Osteoblast (primary cell): ENCODE measurements at regions not wholly inside any gene's neighbourhood (a gene's known extent, or its start where the extent isn't known, plus 50 kb on each side); places are given as distances from the start of the nearest gene placed in this dataset.

Experiments used
- DNase-seq: peaks from one replicate; pipeline ENCODE4 v3.0.0; 2011; ENCODE audit warnings: low spot score, mixed read lengths; ENCODE audit not compliant: insufficient read length; ENCODE audit errors: missing footprints
- H2AFZ ChIP-seq: 2 replicates; pipeline ENCODE4 v1.6.0; 2011; ENCODE audit warnings: mild to moderate bottlenecking, low read length
- H3K27ac ChIP-seq: 2 replicates; pipeline ENCODE4 v1.5.1; 2011; ENCODE audit warnings: mild to moderate bottlenecking, low read depth, low read length, moderate library complexity
- H3K27me3 ChIP-seq: 2 replicates; pipeline ENCODE4 v1.6.0; 2012; ENCODE audit warnings: mild to moderate bottlenecking, control low read depth, inconsistent platforms, low read length, moderate library complexity; ENCODE audit not compliant: insufficient read depth
- H3K36me3 ChIP-seq: 2 replicates; pipeline ENCODE4 v1.5.1; 2011; ENCODE audit warnings: mild to moderate bottlenecking, low read length, control low read depth, moderate library complexity; ENCODE audit not compliant: insufficient read depth
- H3K4me1 ChIP-seq: 2 replicates; pipeline ENCODE4 v1.5.1; 2011; ENCODE audit warnings: mild to moderate bottlenecking, low read length, control low read depth, moderate library complexity; ENCODE audit not compliant: insufficient read depth
- H3K4me2 ChIP-seq: 2 replicates; pipeline ENCODE4 v1.6.0; 2011; ENCODE audit warnings: mild to moderate bottlenecking, low read length; ENCODE audit not compliant: insufficient read depth
- H3K4me3 ChIP-seq: fragments of 200-600 bp; sonication (generic); 3 replicates; pipeline ENCODE4 v1.5.1; 2012; ENCODE audit warnings: mild to moderate bottlenecking, low read length, inconsistent platforms; ENCODE audit not compliant: insufficient read depth
- H3K79me2 ChIP-seq: 2 replicates; pipeline ENCODE4 v1.6.0; 2012; ENCODE audit warnings: mild to moderate bottlenecking, low read length, control low read depth, inconsistent platforms; ENCODE audit not compliant: insufficient read depth
- H3K9me3 ChIP-seq: 2 replicates; pipeline ENCODE4 v1.5.1; 2011; ENCODE audit warnings: low read depth, low read length, control low read depth
- H4K20me1 ChIP-seq: 2 replicates; pipeline ENCODE4 v1.6.0; 2012; ENCODE audit warnings: mild to moderate bottlenecking, low read length, control low read depth; ENCODE audit not compliant: insufficient read depth
- TF ChIP-seq, protein P1 (sequence below): IDR thresholded peaks from 2 replicates; pipeline ENCODE4 v1.5.1; 2011; ENCODE audit warnings: mild to moderate bottlenecking, low read depth, low read length, moderate library complexity; ENCODE audit errors: extremely low read depth

DNA sequence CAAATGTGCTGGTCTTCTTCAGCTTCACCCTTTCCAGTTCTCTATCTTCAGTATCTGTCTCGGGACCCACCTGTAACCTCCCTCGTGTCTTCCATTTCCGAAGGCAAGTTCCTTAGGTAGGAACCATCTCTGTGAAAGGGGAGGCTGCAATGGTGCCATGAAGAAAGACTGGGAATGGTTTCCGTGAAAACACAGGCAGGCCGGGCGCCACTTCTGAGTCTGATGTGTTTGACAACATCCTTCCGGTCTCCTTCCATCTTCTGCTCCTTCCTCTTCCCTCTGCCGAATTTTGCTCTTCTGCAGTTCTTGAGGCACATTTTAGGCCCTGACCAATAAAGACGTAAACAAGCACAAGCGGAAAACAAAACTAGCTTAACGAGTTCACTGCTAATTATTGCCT is 328.0 kb downstream of the THBS2 start:
- Histone ChIP-seq H3K27me3 (no peaks in the 10 kb centered on the region), H3K9me3 (no peaks in the 10 kb centered on the region), H3K4me2 (no peak overlapping the region), H3K4me3 (no peak overlapping the region), H3K79me2 (no peaks in the 10 kb centered on the region), H3K36me3 (no peaks in the 10 kb centered on the region), H2AFZ (no peak overlapping the region), H3K27ac (no peak overlapping the region), H3K4me1 (no peaks in the 10 kb centered on the region), H4K20me1 (no peaks in the 10 kb centered on the region)
- TF ChIP-seq, protein P1, sequence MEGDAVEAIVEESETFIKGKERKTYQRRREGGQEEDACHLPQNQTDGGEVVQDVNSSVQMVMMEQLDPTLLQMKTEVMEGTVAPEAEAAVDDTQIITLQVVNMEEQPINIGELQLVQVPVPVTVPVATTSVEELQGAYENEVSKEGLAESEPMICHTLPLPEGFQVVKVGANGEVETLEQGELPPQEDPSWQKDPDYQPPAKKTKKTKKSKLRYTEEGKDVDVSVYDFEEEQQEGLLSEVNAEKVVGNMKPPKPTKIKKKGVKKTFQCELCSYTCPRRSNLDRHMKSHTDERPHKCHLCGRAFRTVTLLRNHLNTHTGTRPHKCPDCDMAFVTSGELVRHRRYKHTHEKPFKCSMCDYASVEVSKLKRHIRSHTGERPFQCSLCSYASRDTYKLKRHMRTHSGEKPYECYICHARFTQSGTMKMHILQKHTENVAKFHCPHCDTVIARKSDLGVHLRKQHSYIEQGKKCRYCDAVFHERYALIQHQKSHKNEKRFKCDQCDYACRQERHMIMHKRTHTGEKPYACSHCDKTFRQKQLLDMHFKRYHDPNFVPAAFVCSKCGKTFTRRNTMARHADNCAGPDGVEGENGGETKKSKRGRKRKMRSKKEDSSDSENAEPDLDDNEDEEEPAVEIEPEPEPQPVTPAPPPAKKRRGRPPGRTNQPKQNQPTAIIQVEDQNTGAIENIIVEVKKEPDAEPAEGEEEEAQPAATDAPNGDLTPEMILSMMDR = no peak
- DNase-seq = no peak

DNA sequence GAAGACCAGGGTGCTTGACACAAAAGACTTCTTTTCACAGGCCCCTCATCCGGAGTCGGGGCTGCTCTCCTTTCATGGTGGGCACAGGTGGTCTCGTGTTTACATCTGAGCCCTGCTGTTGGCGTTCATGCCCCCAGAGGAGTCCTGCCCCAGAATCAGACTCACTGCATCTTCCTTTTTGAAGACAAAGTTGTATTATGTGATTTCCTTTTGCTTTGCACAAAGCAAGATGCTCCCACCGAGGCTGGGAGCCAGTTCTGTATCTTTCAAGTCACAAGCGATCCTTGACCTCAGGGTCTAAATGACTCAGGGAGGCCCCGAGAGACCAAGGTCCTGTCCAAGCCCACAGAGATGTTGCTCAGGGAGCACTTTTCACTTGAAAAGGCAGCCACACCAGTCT is 330.5 kb downstream of the THBS2 start:
- Histone ChIP-seq H3K36me3 (no peaks in the 10 kb centered on the region), H3K27ac (no peak overlapping the region), H3K79me2 (no peaks in the 10 kb centered on the region), H3K4me2 (no peak overlapping the region), H4K20me1 (no peaks in the 10 kb centered on the region), H3K9me3 (no peaks in the 10 kb centered on the region), H3K27me3 (no peaks in the 10 kb centered on the region), H3K4me1 (no peaks in the 10 kb centered on the region), H3K4me3 (no peak overlapping the region), H2AFZ (no peak overlapping the region)
- no peak for DNase-seq
- TF ChIP-seq, protein P1 = no peak

DNA sequence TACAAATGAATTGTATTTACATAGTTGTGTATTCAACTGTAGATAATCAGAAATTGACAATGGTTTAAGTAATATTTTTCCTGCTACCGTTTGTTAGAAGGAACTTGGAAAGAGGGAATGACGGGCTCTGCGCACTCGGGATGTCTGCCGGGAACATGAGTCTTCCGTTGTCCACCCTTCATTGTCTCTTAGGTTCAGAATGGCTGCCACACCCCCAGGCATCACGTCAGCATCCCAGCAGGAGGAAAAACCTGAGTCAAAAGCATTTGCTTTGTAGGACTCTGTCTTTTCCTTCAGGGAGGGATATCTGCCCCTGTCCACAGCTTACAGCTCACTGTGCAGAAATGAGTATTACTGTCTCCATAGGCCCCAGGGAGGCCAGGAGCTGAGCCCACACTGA is 331.2 kb downstream of the THBS2 start:
- H4K20me1 ChIP-seq = no peaks in the 10 kb centered on the region
- no peak overlapping the region for H3K4me2 ChIP-seq
- H3K27me3 ChIP-seq = no peaks in the 10 kb centered on the region
- no peak overlapping the region for H3K4me3 ChIP-seq
- H3K9me3 ChIP-seq = no peaks in the 10 kb centered on the region
- TF ChIP-seq, protein P1 = no peak
- no peak overlapping the region for H2AFZ ChIP-seq
- no peak for DNase-seq
- H3K4me1 ChIP-seq = no peaks in the 10 kb centered on the region
- H3K27ac ChIP-seq = no peak overlapping the region
- H3K36me3 ChIP-seq = no peaks in the 10 kb centered on the region
- no peaks in the 10 kb centered on the region for H3K79me2 ChIP-seq

DNA sequence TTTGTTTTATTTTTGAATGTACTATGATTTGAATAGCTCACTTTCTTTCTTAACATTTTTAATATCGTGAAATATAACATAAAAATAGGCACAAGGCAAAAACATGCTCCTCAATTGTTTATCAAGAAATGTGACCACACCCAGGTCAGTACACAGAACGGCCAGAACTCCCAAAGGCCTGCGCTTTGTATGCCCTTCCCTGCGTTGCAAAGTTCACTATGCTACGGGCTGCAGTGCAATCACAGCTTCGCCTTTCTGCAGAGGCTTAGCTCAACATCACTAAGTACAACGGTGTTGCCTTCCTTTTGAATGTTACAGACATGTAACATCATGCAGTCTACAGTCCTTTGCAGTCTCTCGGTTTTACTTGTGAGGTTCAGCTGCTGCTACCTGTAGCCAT is 333.4 kb downstream of the THBS2 start:
- no peaks in the 10 kb centered on the region for H3K9me3 ChIP-seq
- no peaks in the 10 kb centered on the region for H4K20me1 ChIP-seq
- H3K4me3 ChIP-seq = no peak overlapping the region
- TF ChIP-seq, protein P1 = no peak
- no peak for DNase-seq
- no peak overlapping the region for H2AFZ ChIP-seq
- no peak overlapping the region for H3K4me2 ChIP-seq
- no peaks in the 10 kb centered on the region for H3K36me3 ChIP-seq
- H3K27ac ChIP-seq = no peak overlapping the region
- H3K79me2 ChIP-seq = no peaks in the 10 kb centered on the region
- H3K27me3 ChIP-seq = no peaks in the 10 kb centered on the region
- H3K4me1 ChIP-seq = peaks cover 9% of the 10 kb centered on the region
